Prostate gland (tissue), 2 donors: ENCODE measurements at regions not wholly inside any gene's neighbourhood (a gene's known extent, or its start where the extent isn't known, plus 50 kb on each side); places are given as distances from the start of the nearest gene placed in this dataset.
"Not testable (repeated sequence)": the region's sequence is repeated elsewhere in the genome, so short reads cannot be mapped to it uniquely, and the experiment has no call there.

ENCODE experiments used
- DNase-seq: peaks from one replicate; pipeline ENCODE4 v3.0.0-alpha.2; 2019; ENCODE audit warnings: low spot score
- H3K27ac ChIP-seq, 2 donors: fragments of 200-600 bp; sonication (generic); 2 replicates each; pipeline ENCODE4 v1.5.1; 2017 to 2019
- H3K27me3 ChIP-seq: fragments of 200-600 bp; sonication (generic); replicated peaks from 2 replicates; pipeline ENCODE4 v1.5.1; 2019; ENCODE audit not compliant: insufficient read depth
- H3K36me3 ChIP-seq, 2 donors: fragments of 200-600 bp; sonication (generic); 1 replicate in 1 of 2; 2 replicates in 1 of 2; pipeline versions ENCODE4 v1.5.1 to v1.8.1; 2017 to 2019
- H3K4me1 ChIP-seq: fragments of 200-600 bp; sonication (generic); replicated peaks from 2 replicates; pipeline ENCODE4 v1.5.1; 2019
- H3K4me3 ChIP-seq, 2 donors: fragments of 200-600 bp; sonication (generic); 2 replicates each; pipeline ENCODE4 v1.5.1; 2017 to 2019
- H3K9me3 ChIP-seq: fragments of 200-600 bp; sonication (generic); 2 replicates; pipeline ENCODE4 v1.5.1; 2017
- POLR2A ChIP-seq: fragments of 450-650 bp; IDR thresholded peaks from one replicate; pipeline ENCODE4 v1.6.1; 2016; ENCODE audit warnings: antibody characterized with exemption, mild to moderate bottlenecking
- POLR2AphosphoS5 ChIP-seq: sonication (generic); formaldehyde crosslinking; IDR thresholded peaks from one replicate; pipeline ENCODE4 v1.6.1; 2017; ENCODE audit warnings: antibody characterized with exemption
- WGBS: methylation state at CpG from one replicate; pipeline ENCODE4 v1.1.5; 2018; 5-methylcytosine and 5-hydroxymethylcytosine counted together
- intact Hi-C: fragments of 100-400 bp; cut with DNase I; formaldehyde crosslinking; loops from one replicate; pipeline ENCODE4 v1.14.2; 2022
- TF ChIP-seq, protein P1 (sequence below), 4 experiments: fragments of 200-600 bp in 2 of 4; fragments of 450-650 bp in 2 of 4; sonication (generic) in 2 of 4; IDR thresholded peaks; 1 replicate in 3 of 4; 2 replicates in 1 of 4; pipeline ENCODE4 v1.5.1; 2016 to 2019; ENCODE audit warnings: antibody characterized with exemption in 4 of 4, mild to moderate bottlenecking in 2 of 4, moderate library complexity in 2 of 4

DNA sequence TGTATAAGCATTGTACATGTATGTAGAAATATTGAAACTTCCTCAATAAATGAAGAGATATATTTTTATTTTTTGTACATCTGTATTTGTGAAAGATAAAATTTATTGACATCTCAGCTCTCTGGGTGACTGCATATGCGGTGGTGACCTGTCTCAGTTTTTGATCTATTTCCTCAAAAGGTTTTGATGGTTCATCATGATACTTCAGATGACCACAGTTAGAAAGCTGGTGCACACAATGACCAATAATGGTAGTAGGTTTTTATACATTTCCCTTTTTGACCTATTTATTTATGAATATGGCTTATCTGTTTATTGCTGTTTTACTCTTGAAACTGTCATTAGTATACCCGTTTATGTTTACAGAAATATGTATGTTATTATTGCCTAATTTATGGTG is 549.6 kb upstream of the CHD1 start:
- H3K4me3 ChIP-seq, H3K4me1 ChIP-seq, intact Hi-C loops, H3K27me3 ChIP-seq, H3K9me3 ChIP-seq, H3K27ac ChIP-seq, H3K36me3 ChIP-seq, DNase-seq: not testable (repeated sequence)
- 67% methylated on average over 2 of the region's 2 CpGs for WGBS

DNA sequence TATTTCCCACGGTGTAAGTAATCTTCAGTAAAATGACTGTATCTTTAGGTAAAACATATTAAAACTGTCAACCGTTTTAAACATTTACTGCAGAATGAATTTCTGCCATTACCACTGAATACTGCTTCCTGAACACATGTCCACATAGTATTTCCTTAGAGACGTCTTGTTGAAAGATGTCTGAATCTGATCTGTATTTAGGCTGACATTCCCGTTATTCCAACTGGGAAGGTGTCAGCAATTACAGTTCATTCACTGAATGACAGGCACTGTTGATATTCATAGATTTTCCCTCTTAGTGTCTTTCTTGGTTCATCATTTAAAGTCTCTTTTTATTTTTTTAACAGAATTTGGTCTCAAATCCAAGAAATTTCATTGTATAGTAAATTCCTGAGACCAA is 544.5 kb upstream of the CHD1 start:
- H3K4me1 ChIP-seq, DNase-seq, H3K9me3 ChIP-seq, H3K4me3 ChIP-seq, H3K27ac ChIP-seq, H3K36me3 ChIP-seq, intact Hi-C loops, H3K27me3 ChIP-seq: not testable (repeated sequence)
- WGBS: 38% methylated on average over 4 of the region's 4 CpGs

DNA sequence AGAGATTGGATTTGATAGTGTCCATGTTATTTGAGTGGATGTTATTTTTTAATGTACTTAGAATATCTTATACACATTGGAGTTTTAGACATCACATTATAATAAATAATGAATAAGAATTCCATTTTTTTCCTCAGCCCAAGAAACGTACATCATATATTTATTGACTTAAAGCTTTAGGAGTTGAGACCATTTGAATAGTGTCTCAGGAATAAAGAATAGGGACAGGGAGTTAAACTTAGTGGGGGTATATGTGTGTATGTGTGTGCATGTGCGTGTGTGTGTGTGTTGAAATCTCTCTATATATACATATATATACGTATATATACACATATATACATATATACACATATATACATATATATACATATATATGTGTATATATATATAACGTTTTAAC is 542.9 kb upstream of the CHD1 start:
- H3K36me3 ChIP-seq, H3K27me3 ChIP-seq, H3K4me3 ChIP-seq, intact Hi-C loops, H3K9me3 ChIP-seq, DNase-seq, H3K4me1 ChIP-seq, H3K27ac ChIP-seq: not testable (repeated sequence)
- WGBS: 75% methylated on average over 4 of the region's 4 CpGs

DNA sequence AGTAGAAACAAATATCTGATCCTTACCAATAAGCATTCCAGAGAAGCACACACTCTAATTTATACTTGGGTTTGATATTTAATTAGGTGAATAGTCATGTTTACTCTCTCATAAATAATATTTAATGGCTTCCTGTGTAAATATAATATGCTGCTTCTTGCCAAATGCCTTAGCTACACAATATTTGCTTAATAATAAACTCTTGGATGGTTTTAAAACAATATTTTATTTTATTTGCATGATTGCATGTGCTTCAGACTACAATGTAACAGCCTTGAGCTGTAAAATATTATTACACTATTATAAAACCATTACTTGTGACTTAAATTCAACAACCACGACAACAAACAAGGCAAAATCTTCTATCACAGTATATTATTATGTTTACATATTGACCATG is 542.4 kb upstream of the CHD1 start:
- H3K36me3 ChIP-seq, H3K27me3 ChIP-seq, H3K27ac ChIP-seq, intact Hi-C loops, H3K4me1 ChIP-seq, DNase-seq, H3K4me3 ChIP-seq, H3K9me3 ChIP-seq: not testable (repeated sequence)
- WGBS: 12% methylated on average over 1 of the region's 1 CpG

DNA sequence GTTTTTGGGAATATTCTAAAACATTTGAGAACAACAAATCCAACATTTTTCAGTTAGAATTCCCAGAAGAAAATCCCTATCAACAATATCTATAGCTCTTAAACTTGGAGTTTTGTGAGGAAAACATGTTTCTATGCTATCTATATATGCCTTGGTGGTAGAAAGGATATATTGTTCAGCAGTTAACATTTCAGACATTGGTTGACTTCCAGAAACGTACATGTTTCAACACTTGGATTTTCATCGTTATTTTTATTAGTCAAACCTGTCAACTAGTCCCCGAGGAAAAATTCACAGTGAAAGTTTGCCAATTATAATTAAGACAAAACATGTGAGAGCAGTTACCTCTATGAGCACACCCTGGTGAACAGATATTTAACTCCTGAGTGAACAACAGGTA is 541.8 kb upstream of the CHD1 start:
- H3K27me3 ChIP-seq, intact Hi-C loops, DNase-seq, H3K9me3 ChIP-seq, H3K4me3 ChIP-seq, H3K36me3 ChIP-seq, H3K4me1 ChIP-seq, H3K27ac ChIP-seq: not testable (repeated sequence)
- WGBS: 8% methylated on average over 3 of the region's 3 CpGs

DNA sequence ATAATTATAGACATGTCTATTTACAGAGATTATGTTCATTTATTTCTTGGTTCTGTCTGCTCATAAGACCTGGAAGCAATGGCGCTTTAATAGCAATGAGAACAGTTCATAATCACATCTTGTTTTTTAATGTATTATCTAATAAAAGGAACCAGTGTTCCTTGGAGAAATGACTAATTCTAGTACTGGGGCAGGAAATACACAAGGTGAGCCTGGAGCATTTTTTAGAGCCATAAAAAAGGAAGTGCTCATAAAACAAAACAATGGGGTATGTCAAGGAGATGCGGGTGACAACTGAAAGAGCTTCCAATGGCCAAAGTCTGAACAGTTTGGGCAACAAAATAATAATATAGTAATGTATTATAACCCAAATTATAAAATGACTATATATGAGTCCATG is 531.9 kb upstream of the CHD1 start:
- TF ChIP-seq, protein P1, sequence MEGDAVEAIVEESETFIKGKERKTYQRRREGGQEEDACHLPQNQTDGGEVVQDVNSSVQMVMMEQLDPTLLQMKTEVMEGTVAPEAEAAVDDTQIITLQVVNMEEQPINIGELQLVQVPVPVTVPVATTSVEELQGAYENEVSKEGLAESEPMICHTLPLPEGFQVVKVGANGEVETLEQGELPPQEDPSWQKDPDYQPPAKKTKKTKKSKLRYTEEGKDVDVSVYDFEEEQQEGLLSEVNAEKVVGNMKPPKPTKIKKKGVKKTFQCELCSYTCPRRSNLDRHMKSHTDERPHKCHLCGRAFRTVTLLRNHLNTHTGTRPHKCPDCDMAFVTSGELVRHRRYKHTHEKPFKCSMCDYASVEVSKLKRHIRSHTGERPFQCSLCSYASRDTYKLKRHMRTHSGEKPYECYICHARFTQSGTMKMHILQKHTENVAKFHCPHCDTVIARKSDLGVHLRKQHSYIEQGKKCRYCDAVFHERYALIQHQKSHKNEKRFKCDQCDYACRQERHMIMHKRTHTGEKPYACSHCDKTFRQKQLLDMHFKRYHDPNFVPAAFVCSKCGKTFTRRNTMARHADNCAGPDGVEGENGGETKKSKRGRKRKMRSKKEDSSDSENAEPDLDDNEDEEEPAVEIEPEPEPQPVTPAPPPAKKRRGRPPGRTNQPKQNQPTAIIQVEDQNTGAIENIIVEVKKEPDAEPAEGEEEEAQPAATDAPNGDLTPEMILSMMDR (IDR thresholded peaks at IDR 0.05): no peak
- no peaks in the 10 kb centered on the region for H3K36me3 ChIP-seq

DNA sequence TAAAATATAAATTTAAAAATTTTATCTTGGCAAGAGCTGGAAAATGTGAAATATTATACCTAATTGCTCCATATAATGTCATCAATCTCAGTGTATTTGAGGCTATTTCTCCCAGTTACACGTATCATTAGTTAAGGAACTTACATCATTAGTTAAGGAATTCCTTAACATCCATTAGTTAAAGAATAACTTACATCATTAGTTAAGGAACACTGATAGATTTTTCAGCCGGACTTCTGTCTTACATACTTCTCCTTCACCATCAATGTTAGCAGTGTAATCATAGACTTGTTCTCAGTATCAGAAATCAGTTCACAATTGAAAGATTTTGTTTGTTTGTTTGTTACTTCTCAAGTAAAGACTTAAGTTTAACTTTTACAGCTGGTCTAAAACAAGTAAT is 524.4 kb upstream of the CHD1 start:
- TF ChIP-seq, protein P1 (IDR thresholded peaks at IDR 0.05): no peak
- TF ChIP-seq POLR2A (no peak), POLR2AphosphoS5 (no peak)
- H3K4me1 ChIP-seq: no peaks in the 10 kb centered on the region
- no peak for DNase-seq
- intact Hi-C loops: no loop called here
- H3K4me3 ChIP-seq: no peak overlapping the region
- WGBS: 81% methylated on average over 2 of the region's 2 CpGs
- no peak overlapping the region for H3K27ac ChIP-seq
- H3K27me3 ChIP-seq: no peaks in the 10 kb centered on the region
- H3K36me3 ChIP-seq: no peaks in the 10 kb centered on the region
- no peaks in the 10 kb centered on the region for H3K9me3 ChIP-seq

More for the DNA sequence above, 531.9 kb upstream of the CHD1 start:
- Histone ChIP-seq H3K4me3 (no peak overlapping the region), H3K27ac (no peak overlapping the region), H3K4me1 (no peaks in the 10 kb centered on the region), H3K27me3 (no peaks in the 10 kb centered on the region), H3K9me3 (no peaks in the 10 kb centered on the region)
- intact Hi-C loops: no loop called here
- WGBS: 42% methylated on average over 2 of the region's 2 CpGs
- no peak for DNase-seq

DNA sequence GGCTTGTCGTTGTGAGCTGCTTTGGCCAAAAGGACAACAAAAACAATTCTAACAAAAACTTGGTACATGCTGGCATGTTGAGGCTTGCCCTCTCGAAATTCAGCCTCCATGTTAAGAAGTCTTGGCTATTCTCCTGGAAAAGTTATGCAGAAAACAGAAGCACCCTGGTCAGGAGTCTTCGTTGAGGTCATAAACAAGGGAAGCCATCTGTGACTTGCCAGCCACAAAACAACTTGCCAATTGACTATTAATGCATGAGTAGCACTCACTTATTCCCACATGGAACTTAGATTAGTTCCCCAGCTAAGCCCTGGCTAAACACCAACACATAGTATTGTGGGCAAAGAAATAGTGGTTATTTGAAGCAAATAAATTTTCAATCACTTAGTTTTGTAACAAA is 521.0 kb upstream of the CHD1 start:
- 37% methylated on average over 3 of the region's 3 CpGs for WGBS

More for the DNA sequence above, 521.0 kb upstream of the CHD1 start:
- Histone ChIP-seq H3K36me3 (no peaks in the 10 kb centered on the region), H3K27me3 (no peaks in the 10 kb centered on the region), H3K9me3 (no peaks in the 10 kb centered on the region), H3K4me3 (no peak overlapping the region), H3K4me1 (no peaks in the 10 kb centered on the region), H3K27ac (no peak overlapping the region)
- DNase-seq: no peak
- no peak for TF ChIP-seq POLR2A
- intact Hi-C loops: no loop called here
